Liver (tissue), 7 donors: ENCODE measurements at regions not wholly inside any gene's neighbourhood (a gene's known extent, or its start where the extent isn't known, plus 50 kb on each side); places are given as distances from the start of the nearest gene placed in this dataset.
"Not testable (repeated sequence)": the region's sequence is repeated elsewhere in the genome, so short reads cannot be mapped to it uniquely, and the experiment has no call there.

ENCODE experiments used
- DNase-seq: peaks from one replicate; pipeline ENCODE4 v3.0.0-alpha.2; 2017; ENCODE audit warnings: low spot score
- H3K27ac ChIP-seq, 2 donors: one replicate each; pipeline ENCODE4 v1.7.0; 2013; ENCODE audit warnings: inconsistent platforms in 2 of 2, low read length in 2 of 2, control low read depth in 1 of 2, low read depth in 1 of 2, mild to moderate bottlenecking in 1 of 2
- H3K27me3 ChIP-seq, 4 donors: one replicate each; pipeline versions ENCODE4 v1.6.1 to v1.7.0; 2013; ENCODE audit warnings: low read length in 3 of 4, inconsistent platforms in 1 of 4, mild to moderate bottlenecking in 1 of 4, moderate library complexity in 1 of 4; ENCODE audit not compliant: control insufficient read depth in 4 of 4, insufficient read depth in 4 of 4
- H3K36me3 ChIP-seq, 4 donors: one replicate each; pipeline versions ENCODE4 v1.6.1 to v1.7.0; 2013; ENCODE audit warnings: low read length in 3 of 4, mild to moderate bottlenecking in 3 of 4, low read depth in 1 of 4, moderate library complexity in 1 of 4; ENCODE audit not compliant: control insufficient read depth in 4 of 4, insufficient read depth in 3 of 4
- H3K4me1 ChIP-seq, 4 donors: one replicate each; pipeline versions ENCODE4 v1.6.1 to v1.7.0; 2013; ENCODE audit warnings: low read length in 3 of 4, mild to moderate bottlenecking in 3 of 4, moderate library complexity in 1 of 4; ENCODE audit not compliant: control insufficient read depth in 4 of 4, insufficient read depth in 4 of 4
- H3K4me3 ChIP-seq, 3 donors: one replicate each; pipeline versions ENCODE4 v1.6.1 to v1.7.0; 2013; ENCODE audit warnings: low read length in 3 of 3, control low read depth in 1 of 3, low read depth in 1 of 3, mild to moderate bottlenecking in 1 of 3
- H3K9ac ChIP-seq, 2 donors: one replicate each; pipeline ENCODE4 v1.7.0; 2013; ENCODE audit warnings: low read length in 2 of 2, mild to moderate bottlenecking in 2 of 2, moderate library complexity in 2 of 2, control low read depth in 1 of 2, low read depth in 1 of 2
- H3K9me3 ChIP-seq, 4 donors: one replicate each; pipeline versions ENCODE4 v1.6.1 to v1.7.0; 2013; ENCODE audit warnings: low read length in 3 of 4; ENCODE audit not compliant: control insufficient read depth in 4 of 4
- ATF3 ChIP-seq: IDR thresholded peaks from 2 replicates; pipeline ENCODE4 v1.6.1; 2016; ENCODE audit warnings: antibody characterized with exemption
- EGR1 ChIP-seq, 2 donors: IDR thresholded peaks; 2 replicates each; pipeline ENCODE4 v1.6.1; 2016 to 2018; ENCODE audit warnings: antibody characterized with exemption in 2 of 2, low read depth in 2 of 2
- FOXA1 ChIP-seq: IDR thresholded peaks from 2 replicates; pipeline ENCODE4 v1.6.1; 2016; ENCODE audit warnings: antibody characterized with exemption
- FOXA2 ChIP-seq: IDR thresholded peaks from 2 replicates; pipeline ENCODE4 v1.6.1; 2016; ENCODE audit warnings: antibody characterized with exemption
- GABPA ChIP-seq, 2 donors: IDR thresholded peaks in 1 of 2; conservative IDR thresholded peaks in 1 of 2; 2 replicates each; pipeline ENCODE4 v1.6.1; 2016; ENCODE audit warnings: antibody characterized with exemption in 2 of 2, mild to moderate bottlenecking in 1 of 2, moderate library complexity in 1 of 2
- HNF4A ChIP-seq, 2 donors: conservative IDR thresholded peaks; 2 replicates each; pipeline ENCODE4 v1.6.1; 2016; ENCODE audit warnings: antibody characterized with exemption in 2 of 2, mild to moderate bottlenecking in 2 of 2
- HNF4G ChIP-seq: IDR thresholded peaks from 2 replicates; pipeline ENCODE4 v1.6.1; 2016; ENCODE audit warnings: antibody characterized with exemption
- JUND ChIP-seq, 2 donors: IDR thresholded peaks; 2 replicates each; pipeline ENCODE4 v1.6.1; 2016; ENCODE audit warnings: antibody characterized with exemption in 2 of 2
- NR2F2 ChIP-seq: IDR thresholded peaks from 2 replicates; pipeline ENCODE4 v1.6.1; 2016; ENCODE audit warnings: antibody characterized with exemption
- RAD21 ChIP-seq, 2 donors: IDR thresholded peaks; 2 replicates each; pipeline ENCODE4 v1.6.1; 2016; ENCODE audit warnings: antibody characterized with exemption in 2 of 2, mild to moderate bottlenecking in 2 of 2
- REST ChIP-seq: IDR thresholded peaks from 2 replicates; pipeline ENCODE4 v1.6.1; 2016; ENCODE audit warnings: antibody characterized with exemption, mild to moderate bottlenecking
- YY1 ChIP-seq: IDR thresholded peaks from 2 replicates; pipeline ENCODE4 v1.6.1; 2016; ENCODE audit warnings: antibody characterized with exemption, mild to moderate bottlenecking
- WGBS: extraction: QIAGEN DNeasy Blood & Tissue Kit; methylation state at CpG from one replicate; pipeline ENCODE4 v1.1.7; 2013; 5-methylcytosine and 5-hydroxymethylcytosine counted together
- TF ChIP-seq, protein P1 (sequence below): IDR thresholded peaks from 2 replicates; pipeline ENCODE4 v1.6.1; 2016; ENCODE audit warnings: antibody characterized with exemption
- TF ChIP-seq, protein P2 (sequence below): IDR thresholded peaks from 2 replicates; pipeline ENCODE4 v1.6.1; 2016; ENCODE audit warnings: antibody characterized with exemption
- donor health status: healthy.
- donor health status: healthy.
- donor health status: healthy.
- donor health status: healthy.

- TF ChIP-seq, protein P1, sequence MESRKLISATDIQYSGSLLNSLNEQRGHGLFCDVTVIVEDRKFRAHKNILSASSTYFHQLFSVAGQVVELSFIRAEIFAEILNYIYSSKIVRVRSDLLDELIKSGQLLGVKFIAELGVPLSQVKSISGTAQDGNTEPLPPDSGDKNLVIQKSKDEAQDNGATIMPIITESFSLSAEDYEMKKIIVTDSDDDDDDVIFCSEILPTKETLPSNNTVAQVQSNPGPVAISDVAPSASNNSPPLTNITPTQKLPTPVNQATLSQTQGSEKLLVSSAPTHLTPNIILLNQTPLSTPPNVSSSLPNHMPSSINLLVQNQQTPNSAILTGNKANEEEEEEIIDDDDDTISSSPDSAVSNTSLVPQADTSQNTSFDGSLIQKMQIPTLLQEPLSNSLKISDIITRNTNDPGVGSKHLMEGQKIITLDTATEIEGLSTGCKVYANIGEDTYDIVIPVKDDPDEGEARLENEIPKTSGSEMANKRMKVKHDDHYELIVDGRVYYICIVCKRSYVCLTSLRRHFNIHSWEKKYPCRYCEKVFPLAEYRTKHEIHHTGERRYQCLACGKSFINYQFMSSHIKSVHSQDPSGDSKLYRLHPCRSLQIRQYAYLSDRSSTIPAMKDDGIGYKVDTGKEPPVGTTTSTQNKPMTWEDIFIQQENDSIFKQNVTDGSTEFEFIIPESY = no peak
- TF ChIP-seq GABPA (IDR thresholded peaks at IDR 0.05 in 1 of 2, conservative IDR thresholded peaks at IDR 0.05 in 1 of 2) (no peak), HNF4G (no peak), JUND (IDR thresholded peaks at IDR 0.05) (no peak), FOXA1 (no peak), HNF4A (conservative IDR thresholded peaks at IDR 0.05) (no peak), FOXA2 (no peak)
- TF ChIP-seq, protein P2, sequence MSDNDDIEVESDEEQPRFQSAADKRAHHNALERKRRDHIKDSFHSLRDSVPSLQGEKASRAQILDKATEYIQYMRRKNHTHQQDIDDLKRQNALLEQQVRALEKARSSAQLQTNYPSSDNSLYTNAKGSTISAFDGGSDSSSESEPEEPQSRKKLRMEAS = no peak
Measured at GRCh38 chr6:20021795-20022194, 184.6 kb downstream of the ID4 start (continued).

DNA sequence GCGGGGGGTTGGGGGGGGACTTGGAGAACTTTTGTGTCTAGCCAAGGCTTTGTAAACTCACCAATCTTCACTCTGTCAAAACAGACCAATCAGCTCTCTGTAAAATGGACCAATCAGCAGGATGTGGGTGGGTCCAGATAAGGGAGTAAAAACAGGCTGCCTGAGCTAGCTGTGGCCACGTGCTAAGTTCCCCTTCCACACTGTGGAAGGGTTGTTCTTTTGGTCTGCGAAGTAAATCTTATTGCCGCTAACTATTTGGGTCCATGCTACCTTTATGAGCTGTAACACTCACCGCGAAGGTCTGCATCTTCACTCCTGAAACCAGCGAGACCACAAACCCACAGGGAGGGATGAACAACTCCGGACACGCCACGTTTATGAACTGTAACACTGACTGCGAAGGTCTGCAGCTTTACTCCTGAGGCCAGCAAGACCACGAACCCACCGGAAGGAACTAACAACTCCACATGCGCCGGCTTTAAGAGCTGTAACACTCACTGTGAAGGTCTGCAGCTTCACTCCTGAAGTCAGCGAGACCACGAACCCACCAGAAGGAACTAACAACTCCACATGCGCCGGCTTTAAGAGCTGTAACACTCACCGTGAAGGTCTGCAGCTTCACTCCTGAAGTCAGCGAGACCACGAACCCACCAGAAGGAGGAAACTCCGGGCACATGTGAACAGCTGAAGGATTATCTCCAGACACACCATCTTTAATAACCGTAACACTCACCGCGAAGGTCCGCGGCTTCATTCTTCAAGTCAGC, 186.6 kb downstream of the ID4 start:
- not testable (repeated sequence) for H3K9me3 ChIP-seq, H3K27ac ChIP-seq, DNase-seq, H3K9ac ChIP-seq, H3K36me3 ChIP-seq, H3K4me3 ChIP-seq, H3K4me1 ChIP-seq, H3K27me3 ChIP-seq
- WGBS = 73% methylated on average over 28 of the region's 28 CpGs

DNA sequence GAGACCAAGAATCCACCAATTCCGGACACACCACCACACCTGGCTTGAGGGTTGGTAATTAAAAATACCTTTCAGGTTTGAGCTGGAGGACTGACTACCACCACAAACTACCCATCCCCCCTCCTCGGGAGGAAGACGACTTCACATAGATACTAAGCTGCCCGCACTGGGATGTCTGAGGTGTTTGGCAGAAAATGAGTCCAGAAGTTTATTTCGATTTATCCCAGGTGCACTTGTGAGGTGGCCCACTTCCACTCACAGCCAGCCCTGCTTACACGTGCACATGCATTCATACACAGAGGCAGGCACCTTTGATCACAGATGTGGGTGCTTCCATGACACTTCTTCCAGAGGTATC, 187.1 kb downstream of the ID4 start:
- Histone ChIP-seq H3K4me3 (no peak overlapping the region), H3K9ac (no peak overlapping the region), H3K36me3 (no peaks in the 10 kb centered on the region)

More for the DNA sequence above, 187.1 kb downstream of the ID4 start:
- H3K27me3 ChIP-seq = peaks cover 0 to 2% (median 0%) of the 10 kb centered on the region in 4 donors
- WGBS = 79% methylated on average over 6 of the region's 6 CpGs
- no peaks in the 10 kb centered on the region for H3K9me3 ChIP-seq
- DNase-seq = no peak
- H3K4me1 ChIP-seq = no peaks in the 10 kb centered on the region
- no peak overlapping the region for H3K27ac ChIP-seq
- TF ChIP-seq ATF3 = no peak
- no peak for TF ChIP-seq EGR1 (IDR thresholded peaks at IDR 0.05; ENCODE audit: low read depth in 2 of 2)
- no peak for TF ChIP-seq YY1
- no peak for TF ChIP-seq RAD21 (IDR thresholded peaks at IDR 0.05)
- TF ChIP-seq REST = no peak
- no peak for TF ChIP-seq NR2F2
- TF ChIP-seq, protein P1 = no peak
- TF ChIP-seq, protein P2 = no peak
- no peak for TF ChIP-seq HNF4G
